SK-N-SH (cell line): ENCODE measurements at regions not wholly inside any gene's neighbourhood (a gene's known extent, or its start where the extent isn't known, plus 50 kb on each side); places are given as distances from the start of the nearest gene placed in this dataset.

ENCODE experiments used
- CHD2 ChIP-seq: fragments of 150-350 bp; IDR thresholded peaks from 2 replicates; pipeline ENCODE4 v1.6.1; 2018; ENCODE audit warnings: low read length; ENCODE audit not compliant: partially characterized antibody
- CTCF ChIP-seq: fragments of 200-600 bp; sonication (generic); IDR thresholded peaks from 2 replicates; pipeline ENCODE4 v1.6.1; 2017; ENCODE audit warnings: antibody characterized with exemption, mild to moderate bottlenecking, moderate library complexity
- FOSL2 ChIP-seq: IDR thresholded peaks from 2 replicates; pipeline ENCODE4 v1.4.0; 2012; ENCODE audit warnings: low read depth, mild to moderate bottlenecking, moderate library complexity, borderline replicate concordance
- IRF3 ChIP-seq: fragments of 150-350 bp; IDR thresholded peaks from 2 replicates; pipeline ENCODE4 v1.6.1; 2016; ENCODE audit warnings: mild to moderate bottlenecking, low read depth, low read length
- MAX ChIP-seq: IDR thresholded peaks from 2 replicates; pipeline ENCODE4 v1.4.0; 2012; ENCODE audit warnings: low read depth
- MXI1 ChIP-seq: IDR thresholded peaks from 2 replicates; pipeline ENCODE4 v1.6.1; 2012; ENCODE audit warnings: mild to moderate bottlenecking, low read depth, low read length, improper control_type of control experiment
- NFIC ChIP-seq: IDR thresholded peaks from 2 replicates; pipeline ENCODE4 v1.4.0; 2012; ENCODE audit warnings: borderline replicate concordance
- RAD21 ChIP-seq: IDR thresholded peaks from 2 replicates; pipeline ENCODE4 v1.6.1; 2012; ENCODE audit warnings: mild to moderate bottlenecking, low read length
- RFX5 ChIP-seq: IDR thresholded peaks from 2 replicates; pipeline ENCODE4 v1.6.1; 2012; ENCODE audit warnings: mild to moderate bottlenecking, improper control_type of control experiment, low read length
- RXRA ChIP-seq: IDR thresholded peaks from 2 replicates; pipeline ENCODE4 v1.4.0; 2012; ENCODE audit warnings: low read depth, mild to moderate bottlenecking, borderline replicate concordance
- SIN3A ChIP-seq: IDR thresholded peaks from 2 replicates; pipeline ENCODE4 v1.6.1; 2012; ENCODE audit warnings: low read depth, mild to moderate bottlenecking, low read length, moderate library complexity, borderline replicate concordance
- SMC3 ChIP-seq: IDR thresholded peaks from 2 replicates; pipeline ENCODE4 v1.6.1; 2012; ENCODE audit warnings: low read depth, low read length, improper control_type of control experiment
- TAF1 ChIP-seq: IDR thresholded peaks from 2 replicates; pipeline ENCODE4 v1.6.1; 2012; ENCODE audit warnings: low read depth, mild to moderate bottlenecking, low read length, moderate library complexity, borderline replicate concordance
- USF1 ChIP-seq: IDR thresholded peaks from 2 replicates; pipeline ENCODE4 v1.4.0; 2012; ENCODE audit warnings: low read depth, borderline replicate concordance

GRCh38 chr5:2176581-2176980 lies 293.9 kb upstream of the IRX4 start:
- TF ChIP-seq CTCF (no peak), RAD21 (no peak), MXI1 (no peak), SIN3A (no peak), MAX (no peak), TAF1 (no peak), CHD2 (no peak), RXRA (no peak), NFIC (no peak), USF1 (no peak), FOSL2 (no peak), RFX5 (no peak), SMC3 (no peak), IRF3 (no peak)
